Pulmonary artery endothelial cell (primary cell): ENCODE measurements at regions not wholly inside any gene's neighbourhood (a gene's known extent, or its start where the extent isn't known, plus 50 kb on each side); places are given as distances from the start of the nearest gene placed in this dataset.

Experiments used
- DNase-seq: peaks from one replicate; pipeline ENCODE4 v3.0.0-alpha.2; 2011; ENCODE audit warnings: low read depth, low spot score

DNA sequence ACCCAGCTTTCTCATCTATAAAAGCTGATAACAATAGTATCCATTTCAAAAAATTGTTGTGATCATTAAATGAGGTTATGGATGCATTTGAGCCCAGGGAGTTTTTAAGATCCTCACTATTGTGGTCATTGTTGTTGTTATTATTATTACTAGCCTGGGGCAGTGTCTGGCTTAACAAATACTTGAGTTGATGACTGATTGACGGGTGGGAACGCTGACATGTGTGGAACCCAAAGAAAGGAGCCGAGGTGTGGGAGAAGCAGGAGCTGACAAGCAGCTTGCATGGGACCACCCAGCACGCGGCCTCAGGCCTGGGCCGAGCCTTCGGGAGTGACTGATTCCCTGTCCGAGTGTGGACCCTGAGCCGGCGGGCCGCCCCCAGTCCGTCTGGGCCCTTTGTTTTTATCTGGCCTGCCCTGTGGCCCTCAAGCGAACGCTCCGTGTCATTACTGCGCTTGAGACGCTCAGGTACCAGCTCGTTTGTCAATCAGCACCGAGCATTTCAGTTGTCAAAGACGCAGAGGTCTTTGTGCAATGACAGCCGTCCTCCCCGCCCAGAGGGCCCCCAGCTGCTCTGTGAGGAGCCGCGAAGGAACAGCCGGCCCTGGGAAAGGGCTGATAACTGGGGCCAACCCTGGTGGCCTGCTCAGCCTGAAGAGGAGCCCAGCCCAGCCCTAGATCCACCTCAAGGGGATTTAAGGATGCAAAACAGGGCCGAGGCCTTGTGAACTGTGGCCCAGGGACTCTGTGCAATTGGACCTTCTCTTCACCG lies 132.9 kb upstream of the FOXF1 start:
- no peak for DNase-seq

DNA sequence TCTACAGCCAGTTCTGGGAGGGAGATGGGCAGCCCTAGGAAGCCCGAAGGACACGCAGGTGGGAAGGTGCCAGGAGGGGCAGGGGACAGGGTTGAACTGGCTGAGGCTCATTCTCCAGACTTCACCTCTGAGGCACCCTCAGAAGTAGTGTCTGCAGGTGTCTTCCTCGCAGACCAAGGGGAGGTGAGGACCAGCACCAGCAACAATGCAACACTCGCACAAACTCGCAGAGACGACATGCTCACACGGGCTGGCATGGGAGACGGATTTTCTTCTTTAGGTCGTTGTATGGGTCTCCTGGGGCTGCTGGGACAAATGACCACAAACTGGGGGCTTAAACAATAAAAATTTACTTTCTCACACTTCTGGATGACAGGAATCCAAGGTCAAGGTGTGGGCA lies 132.2 kb upstream of the FOXF1 start:
- DNase-seq = no peak

DNA sequence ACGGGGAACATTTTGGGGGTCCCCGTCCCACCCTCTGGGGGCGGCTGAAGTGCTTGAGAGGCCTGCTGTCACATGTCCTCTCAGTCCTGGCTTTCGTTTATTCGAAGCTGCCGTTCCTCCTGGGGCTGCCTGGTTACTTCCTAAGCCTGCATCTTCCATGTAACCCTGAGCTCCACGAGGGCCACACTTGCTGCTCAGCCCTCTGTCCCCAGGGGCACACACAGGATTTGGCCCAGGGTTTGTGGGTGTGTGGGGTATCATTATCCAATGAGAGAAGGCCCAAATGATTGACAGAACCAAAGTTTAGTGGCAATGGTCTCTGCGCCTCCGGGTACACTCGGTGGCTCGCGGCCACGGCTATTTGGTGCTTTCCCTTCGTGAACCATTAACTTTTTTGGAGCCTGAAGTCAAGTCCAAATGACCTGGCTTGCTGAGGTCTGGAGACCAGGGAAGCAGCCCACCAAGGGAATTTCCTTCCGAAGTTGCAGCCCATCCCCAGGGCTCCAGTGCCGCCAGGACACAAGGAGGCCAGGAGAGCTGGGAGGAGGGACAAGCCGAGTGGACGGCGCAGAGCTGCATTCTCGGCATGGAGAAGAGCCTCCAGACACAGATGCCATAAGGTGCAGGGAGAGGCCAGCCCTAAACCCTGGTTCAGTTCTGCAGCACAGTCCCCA lies 131.4 kb upstream of the FOXF1 start:
- DNase-seq = no peak

DNA sequence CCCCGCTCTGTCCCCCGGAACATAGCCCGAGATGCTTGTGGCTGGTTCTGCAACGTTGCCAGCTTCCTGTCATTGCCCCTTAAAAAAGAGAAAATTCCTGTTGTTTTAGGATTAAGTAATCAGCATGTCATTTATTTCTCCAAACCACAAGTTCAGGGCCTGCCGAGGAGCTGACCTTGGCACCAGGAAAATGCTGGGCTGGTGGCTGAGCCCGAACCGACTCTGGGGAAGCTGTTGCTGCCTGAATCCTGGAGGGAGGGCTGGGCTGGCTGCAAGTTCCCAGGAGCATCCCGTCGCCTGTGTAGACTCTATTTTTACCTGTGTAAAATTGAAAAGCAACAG lies 130.9 kb upstream of the FOXF1 start:
- DNase-seq = no peak

DNA sequence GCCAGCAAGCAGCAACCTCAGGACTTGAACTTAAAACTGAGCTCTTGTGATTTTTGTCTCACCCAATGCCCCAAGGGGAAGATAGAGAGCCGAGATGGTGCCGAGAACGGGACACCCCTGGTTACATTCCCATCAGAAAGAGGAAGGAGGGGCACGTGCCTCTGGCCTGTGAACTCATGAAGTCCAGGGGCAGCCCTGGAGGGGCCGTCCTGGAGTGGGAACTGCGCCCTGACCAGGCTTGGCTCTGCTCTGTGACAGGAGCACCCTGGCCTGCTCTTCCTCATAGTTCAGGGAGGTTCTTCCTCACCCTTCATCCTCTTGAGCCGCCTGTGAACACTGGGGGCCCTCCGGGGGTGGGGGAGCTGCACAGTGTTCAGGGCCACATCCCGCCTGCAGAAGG lies 130.3 kb upstream of the FOXF1 start:
- DNase-seq = no peak

DNA sequence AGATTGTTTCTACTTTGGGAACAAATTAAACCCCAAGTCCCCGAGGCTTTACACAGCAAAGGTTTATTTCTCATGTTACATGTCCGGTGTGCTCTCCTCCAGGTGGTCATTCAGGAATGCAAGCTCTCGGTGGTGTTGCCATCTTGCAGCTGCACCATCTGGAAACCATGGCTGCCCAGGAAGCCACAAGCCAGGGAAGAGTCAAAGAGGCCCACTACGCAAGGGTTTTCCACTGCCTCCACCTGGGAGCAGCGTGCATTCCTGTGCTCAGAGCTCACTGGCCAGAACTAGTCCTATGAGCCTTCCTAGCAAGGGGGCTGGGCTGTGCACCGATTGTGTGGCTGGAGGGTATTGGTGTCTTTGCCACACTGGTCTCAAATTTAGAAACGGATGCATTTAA lies 128.8 kb upstream of the FOXF1 start:
- no peak for DNase-seq

DNA sequence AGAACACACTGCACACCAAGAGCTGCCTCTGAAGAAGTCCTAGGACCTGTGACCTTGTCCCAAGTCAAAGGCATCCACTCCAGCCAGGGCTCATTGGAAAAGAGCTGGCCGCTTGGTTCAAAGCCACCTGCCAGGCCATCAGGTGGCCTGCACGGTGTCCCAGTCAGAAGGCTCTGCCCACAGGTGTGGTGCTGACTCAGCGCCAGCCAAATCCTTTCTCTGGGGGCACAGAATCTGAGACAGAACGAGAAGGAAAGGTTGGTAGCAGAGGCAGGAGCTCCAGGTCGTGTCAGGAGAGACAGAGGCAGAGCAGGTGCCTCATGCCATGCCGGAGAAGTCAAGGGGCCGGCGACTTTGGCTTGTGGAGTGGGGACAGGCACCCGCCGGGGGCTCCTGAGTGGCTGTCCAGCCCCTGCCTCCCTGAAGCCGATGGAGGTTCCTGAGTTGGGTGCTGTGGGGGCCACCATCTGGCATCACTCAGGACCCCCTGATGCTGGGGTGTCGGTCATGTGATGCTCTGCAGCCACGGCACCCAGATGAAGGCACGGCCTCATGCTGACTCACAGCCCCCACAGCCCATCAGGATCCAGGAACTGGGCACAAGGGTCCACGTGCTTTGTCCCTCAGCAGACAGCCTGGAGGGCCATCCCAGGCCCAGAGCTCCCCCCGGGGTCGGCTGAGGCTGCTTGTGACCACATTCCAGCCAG lies 128.1 kb upstream of the FOXF1 start:
- DNase-seq = no peak

DNA sequence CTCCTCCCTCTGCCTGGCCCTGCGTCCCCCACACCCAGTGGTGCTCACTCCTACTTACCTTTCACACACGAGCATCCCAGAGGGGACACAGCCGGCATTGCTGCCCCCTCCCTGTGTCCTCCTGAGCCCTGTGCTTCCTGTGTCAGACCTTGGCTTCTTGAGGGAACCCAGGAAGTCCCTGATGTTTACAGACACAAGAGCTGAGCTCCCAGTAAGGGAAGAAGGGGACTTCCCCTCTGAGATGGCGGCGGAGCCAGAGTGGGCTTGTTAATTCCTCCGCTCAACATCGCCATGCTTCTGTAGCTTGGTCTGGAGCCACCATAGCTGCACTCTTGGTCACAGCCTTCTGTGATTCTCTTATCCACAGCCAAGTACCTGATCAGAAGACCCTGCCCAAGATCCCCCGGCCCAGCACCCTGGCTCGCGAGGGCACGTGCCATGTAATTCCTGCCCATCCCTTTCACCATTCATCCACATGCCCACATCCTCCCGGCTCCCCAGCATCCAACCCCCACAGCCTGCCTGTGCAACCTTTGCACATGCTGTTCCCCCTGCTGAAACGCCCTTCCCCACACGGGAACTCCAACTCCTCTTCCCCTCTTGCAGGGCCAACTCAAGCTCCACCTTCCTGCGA lies 127.4 kb upstream of the FOXF1 start:
- no peak for DNase-seq

DNA sequence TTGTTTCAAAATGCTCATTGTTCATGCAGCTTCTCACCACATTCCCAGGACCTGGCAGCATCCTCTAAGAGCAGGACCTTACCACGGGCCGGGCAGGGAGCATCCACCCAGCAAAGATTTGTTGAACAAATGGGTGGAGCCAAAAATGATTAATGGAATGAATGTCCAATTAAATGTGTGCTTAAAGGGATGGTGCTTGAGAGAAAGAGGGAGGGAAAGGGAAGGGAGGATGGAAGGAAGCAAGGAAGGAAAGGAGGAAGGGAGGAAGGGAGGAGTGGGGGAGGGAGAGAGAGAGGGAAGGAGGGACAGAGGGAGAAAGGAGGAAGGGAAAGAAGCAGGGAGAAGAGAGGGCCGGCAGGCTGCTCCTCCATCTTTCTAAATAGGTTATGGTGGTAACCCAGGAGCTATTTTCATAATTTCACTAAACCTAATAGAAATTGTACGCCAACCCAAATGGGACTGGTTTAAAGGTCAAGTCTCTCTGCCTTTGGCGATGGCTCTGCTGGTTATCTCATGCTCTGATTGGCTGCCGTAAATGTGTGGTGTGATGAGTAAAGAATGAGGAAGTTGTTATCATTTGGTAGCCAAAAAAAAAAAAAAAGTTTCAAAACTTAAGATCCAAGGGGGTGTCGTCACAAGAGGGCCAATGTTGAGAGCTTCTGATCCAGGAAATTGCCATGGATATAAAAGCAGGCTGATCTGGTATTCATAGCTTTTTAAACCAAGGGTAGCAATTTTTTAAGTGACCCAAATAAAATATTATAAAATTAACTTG lies 126.7 kb upstream of the FOXF1 start:
- DNase-seq = no peak

DNA sequence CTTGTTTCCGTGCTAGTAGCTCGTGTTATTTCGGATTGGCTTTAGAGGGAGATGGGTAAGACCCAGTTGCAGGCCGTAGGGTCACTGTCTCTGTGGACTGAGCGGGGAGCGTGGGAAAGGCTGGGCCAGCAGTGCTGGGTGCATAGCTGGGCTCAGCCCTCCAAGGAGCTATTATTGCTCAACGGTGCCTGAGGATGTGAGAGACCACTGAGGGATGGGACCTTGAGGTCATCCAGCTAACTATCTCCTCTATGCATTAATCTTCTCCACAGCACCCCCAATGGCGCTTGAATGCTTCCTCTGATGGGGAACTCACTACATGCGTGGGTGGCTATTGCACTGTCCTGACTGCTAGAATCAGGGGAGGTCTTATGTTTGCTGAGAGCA lies 126.1 kb upstream of the FOXF1 start:
- no peak for DNase-seq

DNA sequence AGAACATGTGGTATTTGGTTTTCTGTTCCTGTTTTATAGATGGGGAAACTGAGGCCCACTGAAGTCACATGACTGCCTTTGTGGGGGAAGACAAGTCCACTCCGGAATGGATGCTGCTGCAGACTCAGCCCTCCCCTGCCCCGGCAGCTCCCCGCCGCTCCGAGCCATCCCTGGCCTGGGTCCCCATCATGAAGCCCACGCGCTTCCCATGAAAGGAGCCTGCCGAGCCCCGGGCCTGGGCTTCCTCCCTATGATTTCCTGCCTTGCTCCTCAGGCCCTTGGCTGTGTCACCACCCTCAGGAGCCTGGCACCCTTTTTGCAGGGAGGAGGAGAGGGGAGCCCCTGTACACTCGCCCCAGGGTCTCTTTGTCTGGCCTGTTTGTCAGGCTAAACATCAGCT lies 125.3 kb upstream of the FOXF1 start:
- DNase-seq = no peak

DNA sequence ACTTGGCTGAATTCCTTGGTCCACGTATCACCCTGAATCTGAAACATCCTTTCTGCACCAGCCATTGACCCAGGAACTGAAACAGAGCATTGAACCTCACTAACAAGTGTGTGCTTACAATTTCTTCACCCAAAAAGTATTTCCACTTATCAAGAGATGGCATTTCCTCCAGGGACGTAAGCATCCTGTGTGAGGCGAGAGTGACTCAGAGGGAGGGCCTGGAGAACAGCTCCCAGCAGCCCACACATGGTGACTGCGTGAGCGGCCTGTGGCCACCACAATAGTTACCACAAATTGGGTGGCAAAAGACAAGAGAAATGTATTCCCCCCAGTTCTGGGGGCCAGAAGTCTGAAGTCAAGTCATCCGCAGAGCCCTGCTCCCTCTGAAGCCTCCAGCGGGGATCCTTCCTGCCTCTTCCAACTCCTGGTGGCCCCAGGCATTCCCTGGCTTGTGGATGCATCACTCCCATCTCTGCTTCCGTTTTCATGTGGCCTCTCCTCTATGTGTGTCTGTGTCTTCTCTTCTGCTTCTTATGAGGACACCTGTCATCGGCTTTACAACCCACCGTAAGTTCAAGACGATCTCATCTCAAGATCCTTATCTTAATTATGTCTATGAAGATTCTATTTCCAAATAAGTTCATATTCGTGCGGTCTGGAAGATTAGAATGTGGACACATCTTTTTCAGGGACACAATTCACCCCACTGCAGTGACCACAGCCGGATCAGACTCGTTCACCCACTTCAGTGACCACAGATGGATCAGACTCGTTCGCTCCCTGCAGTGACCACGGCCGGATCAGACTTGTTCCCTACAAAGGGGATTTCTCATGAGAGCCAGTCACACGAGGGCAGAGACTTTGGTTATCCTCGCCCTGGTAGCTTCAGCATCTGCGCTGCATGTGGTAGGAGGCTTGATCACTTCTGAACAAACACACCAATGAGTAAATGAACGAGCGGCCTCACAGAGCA lies 122.6 kb upstream of the FOXF1 start:
- peak; percentile 95 for DNase-seq

DNA sequence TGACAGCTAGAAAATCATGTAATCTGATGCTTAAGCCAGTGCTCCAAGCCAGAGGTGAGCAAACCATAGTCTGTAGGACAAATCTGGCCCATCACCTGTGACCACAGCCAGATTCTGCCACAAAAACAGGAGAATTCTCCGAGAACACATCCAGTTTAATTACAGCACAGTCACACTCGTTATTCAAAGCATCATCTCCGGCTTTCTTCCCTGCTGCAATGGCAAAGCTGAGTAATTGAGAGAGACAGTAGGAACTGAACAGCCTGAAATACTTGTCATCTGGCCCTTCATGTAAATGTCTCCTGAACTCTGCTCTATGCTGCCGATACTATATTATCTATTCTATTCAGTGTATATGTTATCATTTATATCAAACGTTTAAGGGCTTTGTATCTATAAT lies 121.4 kb upstream of the FOXF1 start:
- DNase-seq = no peak

DNA sequence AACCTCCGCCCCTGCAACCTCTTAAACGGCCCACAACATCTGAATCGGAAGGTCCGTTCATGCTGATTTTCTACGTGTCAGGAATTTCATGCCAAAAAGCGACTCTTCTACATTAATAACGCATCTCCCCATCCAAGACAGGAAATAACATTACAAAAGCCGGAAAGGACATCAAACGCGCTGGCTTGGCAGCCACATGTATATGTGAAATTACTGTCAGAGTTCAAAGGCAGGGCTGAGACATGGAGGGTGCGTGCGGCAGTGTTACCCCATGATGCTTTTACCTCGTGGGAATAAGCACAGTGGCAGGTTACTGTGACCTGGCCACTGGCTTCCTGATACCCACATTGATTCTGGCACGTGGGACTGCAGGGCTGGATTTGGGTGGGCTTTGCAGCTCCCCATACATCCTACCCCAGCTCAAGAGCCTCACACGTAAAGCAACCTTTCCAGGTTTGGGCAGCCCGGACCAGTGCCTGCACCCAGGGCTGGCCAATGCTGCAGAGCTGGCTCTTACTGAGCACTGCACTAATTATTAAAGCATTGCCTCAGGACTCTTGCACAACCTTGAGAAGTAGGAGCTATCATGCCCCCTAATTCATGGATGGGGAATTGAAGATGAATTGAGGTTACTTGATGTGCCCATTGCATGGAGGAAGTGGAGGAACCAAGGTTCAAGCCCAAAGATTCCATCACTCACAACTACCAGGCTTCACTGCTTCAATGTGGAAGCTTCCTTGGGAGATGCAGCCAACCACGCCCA lies 120.6 kb upstream of the FOXF1 start:
- DNase-seq = peak; percentile 68

DNA sequence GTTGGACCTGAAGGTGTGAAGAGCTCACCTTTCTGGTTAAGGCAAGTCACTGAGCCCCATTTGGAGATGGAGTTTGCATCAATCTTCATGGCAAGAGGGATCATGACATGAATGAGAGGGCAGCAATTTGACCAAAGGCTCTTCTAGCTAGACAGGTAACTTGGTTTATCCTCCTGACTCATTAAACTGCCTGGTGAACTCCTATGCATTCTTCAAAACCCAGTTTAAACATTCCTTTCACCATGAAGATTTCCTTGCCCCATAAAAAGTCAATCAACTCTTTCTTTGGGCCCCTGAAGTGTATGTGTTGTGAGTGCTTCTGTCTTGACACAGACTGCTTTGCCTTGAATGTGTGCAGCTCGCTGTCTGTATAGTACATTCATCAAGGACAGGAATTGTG lies 120.0 kb upstream of the FOXF1 start:
- DNase-seq = no peak

DNA sequence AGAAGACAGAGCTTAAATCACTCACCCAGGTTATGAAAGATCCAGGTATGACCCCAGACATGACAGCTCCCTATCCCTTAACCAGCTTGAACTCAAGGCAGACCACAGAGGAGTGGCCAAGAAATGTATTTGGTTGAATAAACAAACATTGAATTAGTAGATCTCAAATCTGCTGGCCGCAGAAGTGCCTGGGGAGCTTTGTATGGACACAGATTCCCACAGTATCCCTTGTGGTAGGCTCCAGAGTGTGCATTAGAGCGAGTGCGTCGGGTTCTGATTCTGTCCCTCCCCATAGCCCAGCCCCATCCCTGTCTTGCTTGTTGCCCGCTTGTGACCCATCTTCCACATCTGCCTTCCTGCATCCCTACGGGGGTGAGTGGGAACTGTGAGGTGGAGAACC lies 118.8 kb upstream of the FOXF1 start:
- DNase-seq = no peak

DNA sequence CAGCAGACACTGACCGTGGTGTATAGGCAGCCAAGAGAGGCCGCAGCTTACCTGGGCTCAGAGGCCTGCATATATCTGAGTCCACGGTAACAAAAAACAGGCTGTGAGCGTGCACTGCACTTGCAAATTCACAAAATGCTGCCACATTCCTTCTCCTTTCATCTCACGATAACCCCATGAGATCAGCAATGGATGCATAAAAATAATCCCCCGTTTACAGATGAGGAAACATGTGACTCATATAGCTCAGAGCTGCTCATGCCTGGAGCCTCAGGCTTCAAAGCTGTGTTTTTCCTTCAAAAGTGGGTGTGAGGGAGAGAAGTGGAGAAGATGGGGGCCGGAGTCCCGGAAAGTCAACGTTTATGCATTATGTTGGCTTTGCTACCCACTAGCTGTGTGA lies 118.3 kb upstream of the FOXF1 start:
- DNase-seq = no peak

DNA sequence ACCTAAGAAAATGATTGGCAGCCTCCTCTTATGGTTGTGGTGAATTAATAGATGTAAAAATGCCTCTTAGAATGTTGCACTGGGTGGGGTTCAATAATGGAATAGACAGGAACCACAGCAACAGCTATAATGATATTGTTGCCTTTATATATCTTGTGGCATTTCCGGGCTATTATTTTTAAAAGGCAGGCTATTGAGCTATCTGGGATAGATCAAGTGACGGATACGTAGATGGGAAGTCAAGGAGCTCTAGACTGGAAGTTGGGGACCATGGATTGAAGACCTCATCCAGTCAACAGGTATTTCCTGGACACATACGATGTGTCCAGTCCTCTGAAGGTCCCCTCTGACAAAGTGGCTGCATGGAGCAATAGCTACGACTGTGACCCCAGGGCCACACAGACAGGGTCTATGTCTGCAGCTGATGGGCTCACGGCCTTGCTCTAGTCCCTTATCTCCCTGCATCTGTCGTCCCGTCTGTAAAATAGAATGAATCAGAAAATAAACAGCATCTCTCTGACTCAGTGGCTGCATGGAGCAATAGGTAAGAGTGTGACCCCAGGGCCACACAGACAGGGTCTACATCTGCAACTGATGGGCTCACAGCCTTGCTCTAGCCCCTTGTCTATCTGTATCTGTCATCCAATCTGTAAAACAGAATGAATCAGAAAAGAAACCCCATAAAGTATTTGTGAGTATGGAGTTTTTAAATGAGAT lies 117.7 kb upstream of the FOXF1 start:
- DNase-seq = no peak
